RPMI8226 (cell line): ENCODE measurements at regions not wholly inside any gene's neighbourhood (a gene's known extent, or its start where the extent isn't known, plus 50 kb on each side); places are given as distances from the start of the nearest gene placed in this dataset.

Source experiments
- DNase-seq: peaks from one replicate; pipeline ENCODE4 v3.0.0-alpha.2; 2015

DNA sequence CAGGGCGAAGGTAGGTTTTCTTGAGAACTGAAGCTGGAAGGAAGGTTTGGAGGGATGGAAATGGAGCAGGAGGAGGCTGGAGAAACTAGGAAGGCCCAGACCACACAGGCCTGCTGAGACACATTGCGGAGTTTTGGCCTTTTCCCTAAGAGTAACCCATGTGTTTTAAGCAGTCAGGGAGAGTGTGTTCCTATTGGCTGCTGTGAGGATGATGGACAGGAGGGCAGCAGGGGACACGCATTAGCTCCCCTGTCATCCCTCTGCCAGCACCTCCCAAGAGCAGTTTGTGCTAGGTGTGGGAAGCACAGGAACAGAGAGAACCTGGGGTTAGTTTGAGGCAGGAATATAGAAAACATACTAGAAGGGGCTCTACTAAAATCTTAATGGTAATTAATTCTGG is 842.1 kb downstream of the TBC1D22A start:
- no peak for DNase-seq

- no peak for DNase-seq
These were observed 840.3 kb downstream of the TBC1D22A start for GRCh38 chr22:47602732-47603131.

GRCh38 chr22:47601666-47602065 is 839.2 kb downstream of the TBC1D22A start:
- no peak for DNase-seq

- DNase-seq, result no peak
These were observed 838.6 kb downstream of the TBC1D22A start for GRCh38 chr22:47600791-47601625.

DNA sequence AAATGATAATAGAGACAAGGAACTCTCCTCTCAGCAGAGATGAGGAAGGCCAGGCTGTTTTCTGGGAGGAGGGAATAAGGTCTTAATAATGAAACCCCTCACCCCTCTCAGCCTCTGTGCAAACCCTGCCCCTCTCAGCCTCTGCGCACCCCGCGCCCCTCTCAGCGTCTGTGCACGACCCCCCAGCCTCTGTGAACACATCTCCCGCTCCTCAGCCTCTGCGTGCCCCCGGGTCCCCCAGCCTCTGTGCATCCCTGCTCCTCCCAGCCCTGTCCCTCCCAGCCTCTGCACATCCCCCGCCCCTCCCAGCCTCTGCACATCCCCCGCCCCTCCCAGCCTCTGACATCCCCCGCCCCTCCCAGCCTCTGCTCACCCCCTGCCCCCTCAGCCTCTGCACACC is 837.8 kb downstream of the TBC1D22A start:
- DNase-seq, result no peak

DNA sequence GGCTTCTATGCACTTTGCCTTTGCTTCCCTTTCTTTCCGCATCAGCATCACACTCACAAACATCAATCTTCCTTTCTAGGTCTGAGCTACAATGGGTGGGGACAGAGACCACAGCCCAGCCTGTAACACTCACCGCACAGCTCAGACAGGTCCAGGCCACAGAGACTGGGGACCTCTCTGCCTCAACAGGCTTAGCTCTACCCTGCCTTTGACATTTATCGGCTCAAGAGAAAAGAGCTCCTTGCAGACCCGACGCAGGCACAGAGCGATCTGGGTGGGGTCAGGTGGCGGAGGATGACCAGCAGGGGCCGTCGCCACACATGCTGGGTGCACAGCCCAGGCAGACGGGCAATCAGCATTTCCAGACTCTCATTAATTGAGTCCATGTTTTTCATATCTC is 837.3 kb downstream of the TBC1D22A start:
- DNase-seq, result no peak

- no peak for DNase-seq
These were observed 836.4 kb downstream of the TBC1D22A start for GRCh38 chr22:47598864-47599263.

DNA sequence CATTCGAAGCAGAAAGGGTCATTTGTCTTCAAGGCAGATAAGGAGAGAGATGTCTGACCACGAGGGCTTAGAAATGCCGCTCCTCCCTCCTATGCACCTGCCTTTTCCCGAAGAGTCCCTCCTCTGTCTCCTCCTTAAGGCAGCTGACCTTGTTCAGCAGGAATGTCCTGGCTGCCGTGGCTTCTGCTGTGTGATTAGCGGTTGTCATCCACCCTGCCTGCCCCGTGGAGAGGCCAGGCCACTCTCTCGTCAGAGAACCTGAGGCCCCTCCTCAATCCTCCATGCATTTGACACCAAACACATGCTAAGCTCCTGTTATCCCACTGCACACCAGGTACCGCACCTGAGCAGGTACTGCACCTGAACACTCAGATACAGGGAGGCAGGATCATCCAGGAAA is 834.6 kb downstream of the TBC1D22A start:
- DNase-seq, result no peak

GRCh38 chr22:47596176-47596690 is 833.8 kb downstream of the TBC1D22A start:
- DNase-seq, result no peak

DNA sequence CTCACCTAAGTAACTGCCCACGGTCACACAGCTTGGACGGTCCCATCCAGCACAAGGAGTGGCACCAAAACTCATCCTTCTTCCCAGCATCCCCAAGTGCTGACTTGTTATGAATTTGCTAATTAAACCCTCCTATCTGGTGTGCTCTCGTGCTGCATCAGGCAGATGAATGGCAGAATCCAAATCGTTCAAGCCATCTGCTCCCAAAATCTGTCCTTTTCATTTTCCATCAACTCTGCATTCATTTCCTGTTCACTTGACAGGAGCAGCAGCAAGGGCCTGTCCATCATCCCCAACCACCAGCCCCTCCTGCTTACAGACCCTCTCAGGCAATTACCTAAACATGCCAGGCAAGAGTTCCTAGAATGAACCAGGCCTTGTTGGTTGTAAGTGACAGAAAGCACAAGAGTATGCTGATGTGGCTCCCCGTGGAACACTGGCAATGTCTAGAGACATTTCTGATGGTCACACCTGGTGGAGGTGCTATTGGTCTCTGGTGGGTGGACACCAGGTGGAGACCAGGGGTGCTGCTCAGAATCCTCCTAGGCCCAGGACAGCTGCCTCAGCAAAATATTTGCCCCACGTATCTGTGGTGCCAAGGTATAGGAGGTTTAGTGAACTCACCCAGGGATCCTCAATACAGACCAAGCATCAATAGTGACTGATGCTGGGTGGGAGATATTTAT is 832.5 kb downstream of the TBC1D22A start:
- no peak for DNase-seq

DNA sequence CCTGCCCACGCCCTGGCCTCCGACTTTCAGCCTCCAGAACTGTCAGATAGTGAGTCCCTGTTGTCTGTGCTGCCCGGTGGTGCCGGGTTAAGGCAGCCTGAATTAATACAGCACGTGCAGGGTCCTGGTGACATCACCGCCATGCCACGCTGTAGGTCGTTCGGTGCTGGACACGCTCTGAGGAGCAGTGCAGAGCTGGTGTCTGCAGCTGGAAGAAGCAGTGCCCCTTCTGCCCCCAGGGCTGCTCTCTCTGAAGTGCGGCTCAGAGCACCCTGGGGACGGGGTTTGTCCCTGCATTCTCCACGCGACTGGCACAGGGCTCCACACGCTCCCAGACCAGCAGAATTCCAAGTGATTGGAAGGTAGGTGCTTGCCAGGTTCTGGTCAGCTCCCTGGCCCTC is 831.5 kb downstream of the TBC1D22A start:
- no peak for DNase-seq

DNA sequence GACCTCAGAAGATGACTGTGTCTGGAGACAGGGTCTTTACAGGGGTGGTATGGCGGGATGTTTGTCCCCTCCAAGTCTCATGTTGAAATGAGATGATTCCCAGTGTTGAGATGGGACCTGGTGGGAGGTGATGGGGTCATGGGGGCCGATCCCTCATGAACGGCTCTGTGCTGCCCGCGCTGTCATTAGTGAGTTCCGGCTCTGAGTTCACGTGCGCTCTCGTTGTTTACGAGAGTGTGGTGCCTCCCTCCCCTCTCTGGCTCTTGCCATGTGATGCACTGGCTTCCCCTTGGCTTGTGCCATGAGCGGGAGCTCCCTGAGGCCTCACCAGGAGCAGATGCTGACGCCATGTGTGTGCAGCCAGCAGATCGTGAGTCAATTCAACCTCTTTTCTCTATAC is 830.8 kb downstream of the TBC1D22A start:
- no peak for DNase-seq

- DNase-seq, result no peak
These were observed 830.3 kb downstream of the TBC1D22A start for GRCh38 chr22:47592791-47593190.

DNA sequence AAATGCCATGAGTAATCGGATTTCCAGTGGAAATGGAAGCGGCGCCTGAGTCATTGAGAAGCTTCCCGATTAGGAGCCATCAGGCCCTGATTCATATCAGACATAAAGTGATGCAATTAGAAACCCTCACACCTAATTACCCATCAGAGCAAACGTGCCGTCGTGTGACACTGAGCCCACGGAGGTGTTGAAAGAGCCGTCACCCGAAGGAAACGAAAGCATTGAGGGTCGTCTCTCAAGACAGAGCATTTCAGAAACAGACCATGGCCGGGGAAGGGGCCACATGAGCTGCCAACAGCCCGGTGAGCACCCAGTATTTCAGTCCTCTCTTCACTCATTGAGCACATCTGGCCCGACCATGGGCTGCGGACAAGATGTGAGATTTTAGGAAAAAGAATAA is 829.3 kb downstream of the TBC1D22A start:
- DNase-seq, result no peak

GRCh38 chr22:47591016-47591415 is 828.6 kb downstream of the TBC1D22A start:
- DNase-seq, result no peak

DNA sequence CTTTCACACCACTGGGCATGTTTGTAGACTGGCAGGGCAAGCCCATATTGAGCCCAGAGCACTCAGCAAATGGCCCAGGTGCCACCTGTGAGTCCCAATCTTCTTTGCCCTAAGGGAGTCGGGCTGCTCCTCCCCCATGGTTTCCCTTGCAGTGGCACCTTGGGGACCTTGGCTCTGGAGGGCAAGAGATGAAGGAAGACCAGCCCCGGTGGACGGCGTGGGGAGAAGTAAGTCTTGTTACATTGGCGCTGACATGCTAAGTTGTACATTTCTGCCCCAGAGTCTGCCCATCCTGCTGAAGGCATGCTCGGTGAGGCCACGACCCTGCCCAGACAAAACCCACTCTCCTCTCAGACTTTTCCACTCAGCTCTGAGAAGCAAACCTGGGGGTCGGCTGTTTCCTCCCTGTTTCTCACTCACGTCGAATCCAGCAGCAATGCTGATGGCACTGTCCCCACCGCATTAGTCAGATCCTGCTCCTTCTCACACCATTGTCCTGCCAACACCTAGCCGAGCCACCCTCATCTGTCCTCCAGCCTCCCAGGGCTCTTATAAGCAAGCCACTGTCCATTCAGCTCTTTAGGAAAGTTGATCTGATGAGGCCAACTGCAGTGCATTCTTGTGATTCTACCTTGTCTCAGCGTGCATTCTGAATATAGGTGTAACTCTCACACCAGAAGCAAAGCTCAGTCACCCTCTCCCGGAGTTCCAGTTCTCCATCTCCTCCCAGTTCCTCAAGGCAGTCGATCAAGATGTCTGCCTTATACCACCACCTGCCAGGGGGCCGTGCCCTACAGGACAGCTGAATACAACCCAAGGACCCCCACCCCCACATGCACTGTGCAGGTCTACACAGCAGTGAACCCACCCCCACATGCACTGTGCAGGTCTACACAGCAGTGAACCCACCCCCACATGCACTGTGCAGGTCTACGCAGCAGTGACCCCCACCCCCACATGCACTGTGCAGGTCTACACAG is 827.1 kb downstream of the TBC1D22A start:
- DNase-seq, result no peak

GRCh38 chr22:47588578-47588960 is 826.1 kb downstream of the TBC1D22A start:
- no peak for DNase-seq

- DNase-seq, result no peak
These were observed 825.6 kb downstream of the TBC1D22A start for GRCh38 chr22:47587861-47588577.

GRCh38 chr22:47587361-47587760 is 824.9 kb downstream of the TBC1D22A start:
- DNase-seq, result no peak

GRCh38 chr22:47586946-47587345 is 824.5 kb downstream of the TBC1D22A start:
- DNase-seq, result no peak

GRCh38 chr22:47586038-47586437 is 823.6 kb downstream of the TBC1D22A start:
- no peak for DNase-seq

- no peak for DNase-seq
These were observed 821.6 kb downstream of the TBC1D22A start for GRCh38 chr22:47583959-47584562.
